Testis (tissue), 2 donors: ENCODE measurements at regions not wholly inside any gene's neighbourhood (a gene's known extent, or its start where the extent isn't known, plus 50 kb on each side); places are given as distances from the start of the nearest gene placed in this dataset.

Experiments used
- DNase-seq: peaks from one replicate; pipeline ENCODE4 v3.0.0-alpha.2; 2019
- H3K27ac ChIP-seq, 2 donors: fragments of 200-600 bp; sonication (generic); one replicate each; pipeline ENCODE4 v1.5.1; 2019
- H3K27me3 ChIP-seq: fragments of 200-600 bp; sonication (generic); one replicate; pipeline ENCODE4 v1.5.1; 2019
- H3K36me3 ChIP-seq: fragments of 200-600 bp; sonication (generic); one replicate; pipeline ENCODE4 v1.5.1; 2017; ENCODE audit warnings: low read depth; ENCODE audit errors: missing control alignments
- H3K4me1 ChIP-seq: fragments of 200-600 bp; sonication (generic); one replicate; pipeline ENCODE4 v1.5.1; 2019
- H3K4me3 ChIP-seq, 2 donors: fragments of 200-600 bp; sonication (generic); one replicate each; pipeline ENCODE4 v1.5.1; 2017 to 2019
- H3K9me3 ChIP-seq: fragments of 200-600 bp; sonication (generic); one replicate; pipeline ENCODE4 v1.5.1; 2017
- POLR2A ChIP-seq: fragments of 450-650 bp; IDR thresholded peaks from one replicate; pipeline ENCODE4 v1.6.1; 2017; ENCODE audit warnings: antibody characterized with exemption, mild to moderate bottlenecking, moderate library complexity
- WGBS, 2 donors: methylation state at CpG; one replicate each; pipeline ENCODE4 v1.1.5; 2018; 5-methylcytosine and 5-hydroxymethylcytosine counted together
- intact Hi-C: fragments of 100-400 bp; cut with DNase I; formaldehyde crosslinking; loops from one replicate; pipeline ENCODE4 v1.15.1; 2023; ENCODE audit warnings: low total_unique reads
- TF ChIP-seq, protein P1 (sequence below), 3 experiments: fragments of 450-650 bp in 2 of 3; fragments of 200-600 bp in 1 of 3; sonication (generic) in 1 of 3; IDR thresholded peaks; one replicate each; pipeline ENCODE4 v1.5.1; 2016 to 2019; ENCODE audit warnings: antibody characterized with exemption in 3 of 3, mild to moderate bottlenecking in 2 of 3, moderate library complexity in 1 of 3

DNA sequence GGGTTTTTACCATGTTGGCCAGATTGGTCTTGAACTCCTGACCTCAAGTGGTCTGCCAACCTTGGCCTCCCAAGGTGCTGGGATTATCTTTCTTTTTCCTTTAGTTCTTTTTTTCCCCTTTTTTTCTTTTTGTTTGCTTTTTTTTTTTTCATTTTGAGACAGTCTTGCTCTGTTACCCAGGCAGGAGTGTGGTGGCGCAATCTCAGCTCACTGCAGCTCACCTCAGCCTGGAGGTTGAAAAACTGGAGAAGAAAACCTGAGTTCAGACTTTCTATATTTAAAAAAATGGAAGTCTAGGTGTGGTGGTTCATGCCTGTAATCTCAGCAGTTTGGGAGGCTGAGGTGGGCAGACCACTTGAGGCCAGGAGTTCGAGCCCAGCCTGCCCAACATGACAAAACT lies 181.1 kb upstream of the HS3ST1 start:
- Histone ChIP-seq H3K27ac (no peak overlapping the region), H3K4me3 (no peak overlapping the region), H3K4me1 (no peaks in the 10 kb centered on the region), H3K36me3 (no peaks in the 10 kb centered on the region), H3K9me3 (no peaks in the 10 kb centered on the region), H3K27me3 (no peaks in the 10 kb centered on the region)
- TF ChIP-seq, protein P1, sequence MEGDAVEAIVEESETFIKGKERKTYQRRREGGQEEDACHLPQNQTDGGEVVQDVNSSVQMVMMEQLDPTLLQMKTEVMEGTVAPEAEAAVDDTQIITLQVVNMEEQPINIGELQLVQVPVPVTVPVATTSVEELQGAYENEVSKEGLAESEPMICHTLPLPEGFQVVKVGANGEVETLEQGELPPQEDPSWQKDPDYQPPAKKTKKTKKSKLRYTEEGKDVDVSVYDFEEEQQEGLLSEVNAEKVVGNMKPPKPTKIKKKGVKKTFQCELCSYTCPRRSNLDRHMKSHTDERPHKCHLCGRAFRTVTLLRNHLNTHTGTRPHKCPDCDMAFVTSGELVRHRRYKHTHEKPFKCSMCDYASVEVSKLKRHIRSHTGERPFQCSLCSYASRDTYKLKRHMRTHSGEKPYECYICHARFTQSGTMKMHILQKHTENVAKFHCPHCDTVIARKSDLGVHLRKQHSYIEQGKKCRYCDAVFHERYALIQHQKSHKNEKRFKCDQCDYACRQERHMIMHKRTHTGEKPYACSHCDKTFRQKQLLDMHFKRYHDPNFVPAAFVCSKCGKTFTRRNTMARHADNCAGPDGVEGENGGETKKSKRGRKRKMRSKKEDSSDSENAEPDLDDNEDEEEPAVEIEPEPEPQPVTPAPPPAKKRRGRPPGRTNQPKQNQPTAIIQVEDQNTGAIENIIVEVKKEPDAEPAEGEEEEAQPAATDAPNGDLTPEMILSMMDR (IDR thresholded peaks at IDR 0.05): no peak
- TF ChIP-seq POLR2A: no peak
- intact Hi-C loops: no loop called here
- no peak for DNase-seq
- WGBS, 2 donors: 92 to 96% methylated on average over 2 of the region's 2 CpGs

DNA sequence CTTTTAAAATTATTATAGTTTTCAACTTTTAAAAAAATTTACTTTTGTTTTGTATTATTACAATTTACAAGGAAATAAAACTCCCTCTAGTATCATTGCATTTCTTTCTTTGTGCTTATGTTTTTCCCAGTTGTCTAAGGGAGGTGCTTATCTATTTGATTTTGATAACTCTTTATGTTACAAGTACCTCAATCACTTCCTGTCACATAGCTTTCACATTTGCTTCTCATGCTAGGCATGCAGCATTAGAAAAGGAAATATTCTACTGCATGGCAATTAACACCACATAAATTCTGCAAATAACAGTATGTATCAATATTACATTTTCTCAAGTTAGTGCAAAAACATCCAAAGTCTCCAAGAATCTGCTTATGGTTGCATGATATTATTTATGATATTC lies 180.3 kb upstream of the HS3ST1 start:
- TF ChIP-seq, protein P1 (IDR thresholded peaks at IDR 0.05): no peak
- no peak for TF ChIP-seq POLR2A
- H3K4me3 ChIP-seq: no peak overlapping the region
- no peaks in the 10 kb centered on the region for H3K36me3 ChIP-seq
- no peak overlapping the region for H3K27ac ChIP-seq
- intact Hi-C loops: no loop called here
- no peaks in the 10 kb centered on the region for H3K4me1 ChIP-seq
- H3K27me3 ChIP-seq: no peaks in the 10 kb centered on the region
- no peak for DNase-seq
- no peaks in the 10 kb centered on the region for H3K9me3 ChIP-seq

DNA sequence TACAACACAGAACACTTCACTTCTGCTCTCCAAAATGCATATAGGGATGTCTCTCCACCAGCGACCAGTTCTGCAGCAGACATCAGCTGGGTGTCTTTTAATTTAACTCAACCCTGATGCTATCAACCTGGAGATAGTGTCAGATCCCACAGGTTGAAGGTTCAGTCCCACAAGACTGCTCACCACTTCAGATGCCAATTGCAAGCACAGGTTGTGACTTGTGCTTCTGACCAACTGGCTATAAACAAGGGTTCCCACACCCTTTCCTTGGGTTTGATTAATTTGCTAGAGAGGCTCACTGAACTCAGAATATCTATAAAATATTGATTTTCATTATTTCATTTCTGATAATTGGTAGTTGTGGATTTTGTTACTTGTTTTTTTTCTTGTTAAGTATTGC lies 177.4 kb upstream of the HS3ST1 start:
- 64 to 71% methylated on average over 1 of the region's 1 CpG for WGBS, 2 donors

DNA sequence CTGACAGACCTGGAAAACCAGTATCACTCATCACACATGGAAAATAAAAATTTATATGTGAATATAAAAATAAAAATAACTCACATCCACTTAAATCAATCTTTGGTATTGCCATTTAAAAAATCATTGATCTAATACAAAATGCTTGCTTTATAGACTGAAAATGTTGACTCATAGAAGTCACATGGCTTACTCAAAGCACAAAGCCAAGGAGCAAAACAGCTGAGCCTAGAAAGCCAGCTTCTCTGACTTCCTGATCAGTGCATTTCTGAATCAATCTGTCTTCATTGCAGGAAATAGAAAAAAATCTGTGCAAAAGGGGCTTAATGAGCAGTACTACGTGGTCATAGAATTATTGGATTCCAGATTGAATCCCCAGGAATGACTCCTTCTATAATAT lies 176.9 kb upstream of the HS3ST1 start:
- 38 to 79% methylated on average over 1 of the region's 1 CpG for WGBS, 2 donors
- H3K4me1 ChIP-seq: no peaks in the 10 kb centered on the region
- intact Hi-C loops: no loop called here
- no peaks in the 10 kb centered on the region for H3K36me3 ChIP-seq
- no peaks in the 10 kb centered on the region for H3K9me3 ChIP-seq
- H3K27ac ChIP-seq: no peak overlapping the region
- H3K4me3 ChIP-seq: no peak overlapping the region
- DNase-seq: no peak
- no peak for TF ChIP-seq POLR2A
- H3K27me3 ChIP-seq: no peaks in the 10 kb centered on the region

More for the DNA sequence above, 177.4 kb upstream of the HS3ST1 start:
- no peak overlapping the region for H3K27ac ChIP-seq
- no peak overlapping the region for H3K4me3 ChIP-seq
- H3K4me1 ChIP-seq: no peaks in the 10 kb centered on the region
- no peak for DNase-seq
- TF ChIP-seq, protein P1 (IDR thresholded peaks at IDR 0.05): no peak
- no peak for TF ChIP-seq POLR2A
- no peaks in the 10 kb centered on the region for H3K36me3 ChIP-seq
- intact Hi-C loops: no loop called here
- H3K9me3 ChIP-seq: no peaks in the 10 kb centered on the region
- H3K27me3 ChIP-seq: no peaks in the 10 kb centered on the region

DNA sequence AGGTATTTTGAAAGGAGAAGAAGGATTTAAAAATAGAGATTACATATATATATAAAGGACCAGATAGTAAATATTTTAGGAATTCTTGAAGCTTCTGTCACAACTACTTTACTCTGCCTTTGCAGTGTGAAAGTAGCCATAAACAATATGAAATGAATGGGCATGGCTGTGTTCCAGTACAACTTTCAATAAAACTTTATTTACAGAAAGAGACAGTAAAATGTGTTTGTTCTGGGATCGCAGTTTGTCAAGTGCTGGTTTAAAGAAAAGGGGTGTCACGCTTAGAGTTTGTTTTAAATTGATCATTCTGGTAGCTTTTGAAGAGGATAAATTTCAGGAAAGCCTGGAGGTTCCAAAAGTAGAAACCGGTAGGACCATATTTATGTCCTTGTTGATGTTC lies 176.1 kb upstream of the HS3ST1 start:
- Histone ChIP-seq H3K4me3 (no peak overlapping the region), H3K9me3 (no peaks in the 10 kb centered on the region), H3K27ac (no peak overlapping the region), H3K27me3 (no peaks in the 10 kb centered on the region), H3K36me3 (no peaks in the 10 kb centered on the region), H3K4me1 (no peaks in the 10 kb centered on the region)
- 74 to 83% methylated on average over 3 of the region's 3 CpGs for WGBS, 2 donors
- no peak for DNase-seq
- intact Hi-C loops: no loop called here
- TF ChIP-seq, protein P1 (IDR thresholded peaks at IDR 0.05): no peak
